Vagina (tissue), 2 donors: ENCODE measurements at regions not wholly inside any gene's neighbourhood (a gene's known extent, or its start where the extent isn't known, plus 50 kb on each side); places are given as distances from the start of the nearest gene placed in this dataset.

Experiments used
- DNase-seq, 2 donors: peaks; one replicate each; pipeline ENCODE4 v3.0.0-alpha.2; 2017; ENCODE audit errors: extremely low spot score in 2 of 2
- H3K27ac ChIP-seq: fragments of 200-600 bp; sonication (generic); one replicate; pipeline ENCODE4 v1.5.1; 2019
- H3K27me3 ChIP-seq: fragments of 200-600 bp; sonication (generic); one replicate; pipeline ENCODE4 v1.5.1; 2019
- H3K36me3 ChIP-seq, 2 donors: fragments of 200-600 bp; sonication (generic); one replicate each; pipeline ENCODE4 v1.5.1; 2017 to 2019
- H3K4me1 ChIP-seq: fragments of 200-600 bp; sonication (generic); one replicate; pipeline ENCODE4 v1.5.1; 2019
- H3K4me3 ChIP-seq, 2 donors: fragments of 200-600 bp; sonication (generic); 1 replicate in 1 of 2; 2 replicates in 1 of 2; pipeline ENCODE4 v1.5.1; 2016 to 2019
- H3K9me3 ChIP-seq: fragments of 200-600 bp; sonication (generic); one replicate; pipeline ENCODE4 v1.5.1; 2019
- POLR2A ChIP-seq, 2 donors: fragments of 450-650 bp; IDR thresholded peaks; one replicate each; pipeline ENCODE4 v1.6.1; 2017; ENCODE audit warnings: antibody characterized with exemption in 2 of 2, mild to moderate bottlenecking in 2 of 2, moderate library complexity in 2 of 2
- POLR2AphosphoS5 ChIP-seq, 2 donors: sonication (generic); formaldehyde crosslinking; IDR thresholded peaks; one replicate each; pipeline ENCODE4 v1.9.0; 2017; ENCODE audit warnings: antibody characterized with exemption in 2 of 2, mild to moderate bottlenecking in 2 of 2, low read depth in 1 of 2; ENCODE audit not compliant: insufficient read depth in 1 of 2
- intact Hi-C: fragments of 100-400 bp; cut with DNase I; formaldehyde crosslinking; loops from one replicate; pipeline ENCODE4 v1.15.1; 2023
- TF ChIP-seq, protein P1 (sequence below), 3 experiments: fragments of 450-650 bp in 2 of 3; fragments of 200-600 bp in 1 of 3; sonication (generic) in 1 of 3; IDR thresholded peaks; one replicate each; pipeline ENCODE4 v1.5.1; 2017 to 2019; ENCODE audit warnings: antibody characterized with exemption in 3 of 3, mild to moderate bottlenecking in 2 of 3, moderate library complexity in 2 of 3

DNA sequence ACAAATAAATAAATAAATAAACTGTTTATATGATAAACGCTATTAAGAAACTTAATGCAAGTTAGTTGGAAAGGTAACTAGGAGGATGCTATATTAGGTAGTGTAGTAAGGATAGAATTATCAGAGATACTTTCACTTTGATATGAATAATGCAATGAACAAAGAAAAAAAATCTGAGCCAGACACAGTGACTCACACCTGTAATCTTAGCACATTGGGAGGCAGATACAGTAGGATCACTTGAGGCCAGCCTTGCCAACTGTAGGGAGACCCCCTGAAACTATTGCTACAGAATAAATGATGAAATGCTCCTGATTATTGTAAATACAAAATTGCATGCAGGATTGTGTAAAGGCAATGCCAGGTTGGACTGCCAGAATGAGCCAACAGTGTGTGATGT lies 109.2 kb downstream of the ANXA2R start:
- Histone ChIP-seq H3K4me3 (no peak overlapping the region), H3K27ac (no peak overlapping the region), H3K4me1 (no peaks in the 10 kb centered on the region), H3K27me3 (no peaks in the 10 kb centered on the region), H3K9me3 (no peaks in the 10 kb centered on the region), H3K36me3 (no peaks in the 10 kb centered on the region)
- no peak for DNase-seq
- intact Hi-C loops = no loop called here
- TF ChIP-seq POLR2A (IDR thresholded peaks at IDR 0.05) (no peak), POLR2AphosphoS5 (IDR thresholded peaks at IDR 0.05; ENCODE audit: insufficient read depth in 1 of 2, low read depth in 1 of 2) (no peak)
- TF ChIP-seq, protein P1, sequence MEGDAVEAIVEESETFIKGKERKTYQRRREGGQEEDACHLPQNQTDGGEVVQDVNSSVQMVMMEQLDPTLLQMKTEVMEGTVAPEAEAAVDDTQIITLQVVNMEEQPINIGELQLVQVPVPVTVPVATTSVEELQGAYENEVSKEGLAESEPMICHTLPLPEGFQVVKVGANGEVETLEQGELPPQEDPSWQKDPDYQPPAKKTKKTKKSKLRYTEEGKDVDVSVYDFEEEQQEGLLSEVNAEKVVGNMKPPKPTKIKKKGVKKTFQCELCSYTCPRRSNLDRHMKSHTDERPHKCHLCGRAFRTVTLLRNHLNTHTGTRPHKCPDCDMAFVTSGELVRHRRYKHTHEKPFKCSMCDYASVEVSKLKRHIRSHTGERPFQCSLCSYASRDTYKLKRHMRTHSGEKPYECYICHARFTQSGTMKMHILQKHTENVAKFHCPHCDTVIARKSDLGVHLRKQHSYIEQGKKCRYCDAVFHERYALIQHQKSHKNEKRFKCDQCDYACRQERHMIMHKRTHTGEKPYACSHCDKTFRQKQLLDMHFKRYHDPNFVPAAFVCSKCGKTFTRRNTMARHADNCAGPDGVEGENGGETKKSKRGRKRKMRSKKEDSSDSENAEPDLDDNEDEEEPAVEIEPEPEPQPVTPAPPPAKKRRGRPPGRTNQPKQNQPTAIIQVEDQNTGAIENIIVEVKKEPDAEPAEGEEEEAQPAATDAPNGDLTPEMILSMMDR (IDR thresholded peaks at IDR 0.05) = no peak

- intact Hi-C loops = no loop called here
- H3K27ac ChIP-seq = no peak overlapping the region
Measured at GRCh38 chr5:42929871-42930270, 110.2 kb downstream of the ANXA2R start.

GRCh38 chr5:42927730-42928129 lies 112.4 kb downstream of the ANXA2R start:
- no peaks in the 10 kb centered on the region for H3K9me3 ChIP-seq
- H3K27ac ChIP-seq = no peak overlapping the region
- intact Hi-C loops = no loop called here
- no peak for DNase-seq
- TF ChIP-seq POLR2A (IDR thresholded peaks at IDR 0.05) (no peak), POLR2AphosphoS5 (IDR thresholded peaks at IDR 0.05; ENCODE audit: insufficient read depth in 1 of 2, low read depth in 1 of 2) (no peak)
- TF ChIP-seq, protein P1 (IDR thresholded peaks at IDR 0.05) = no peak
- H3K27me3 ChIP-seq = no peaks in the 10 kb centered on the region
- H3K4me3 ChIP-seq = no peak overlapping the region
- H3K4me1 ChIP-seq = no peaks in the 10 kb centered on the region
- no peaks in the 10 kb centered on the region for H3K36me3 ChIP-seq

More at GRCh38 chr5:42929871-42930270, 110.2 kb downstream of the ANXA2R start:
- TF ChIP-seq POLR2A (IDR thresholded peaks at IDR 0.05) = no peak
- TF ChIP-seq POLR2AphosphoS5 (IDR thresholded peaks at IDR 0.05; ENCODE audit: insufficient read depth in 1 of 2, low read depth in 1 of 2) = no peak
- TF ChIP-seq, protein P1 (IDR thresholded peaks at IDR 0.05) = no peak
- Histone ChIP-seq H3K4me3 (no peak overlapping the region), H3K9me3 (no peaks in the 10 kb centered on the region), H3K4me1 (no peaks in the 10 kb centered on the region), H3K36me3 (no peaks in the 10 kb centered on the region), H3K27me3 (no peaks in the 10 kb centered on the region)
- DNase-seq = no peak

- Histone ChIP-seq H3K4me1 (no peaks in the 10 kb centered on the region), H3K27me3 (no peaks in the 10 kb centered on the region), H3K9me3 (no peaks in the 10 kb centered on the region), H3K27ac (no peak overlapping the region), H3K4me3 (no peak overlapping the region), H3K36me3 (no peaks in the 10 kb centered on the region)
- intact Hi-C loops = no loop called here
- no peak for DNase-seq
- TF ChIP-seq POLR2AphosphoS5 (IDR thresholded peaks at IDR 0.05; ENCODE audit: insufficient read depth in 1 of 2, low read depth in 1 of 2) = no peak
- no peak for TF ChIP-seq POLR2A (IDR thresholded peaks at IDR 0.05)
- TF ChIP-seq, protein P1 (IDR thresholded peaks at IDR 0.05) = no peak
Measured at GRCh38 chr5:42924686-42925085, 113.0 kb upstream of the SELENOP start.

- DNase-seq = no peak
- no peaks in the 10 kb centered on the region for H3K27me3 ChIP-seq
- no peak overlapping the region for H3K27ac ChIP-seq
- no peaks in the 10 kb centered on the region for H3K36me3 ChIP-seq
- no peaks in the 10 kb centered on the region for H3K4me1 ChIP-seq
- TF ChIP-seq POLR2AphosphoS5 (IDR thresholded peaks at IDR 0.05; ENCODE audit: insufficient read depth in 1 of 2, low read depth in 1 of 2) (no peak), POLR2A (IDR thresholded peaks at IDR 0.05) (no peak)
- TF ChIP-seq, protein P1 (IDR thresholded peaks at IDR 0.05) = no peak
- intact Hi-C loops = no loop called here
- no peak overlapping the region for H3K4me3 ChIP-seq
- H3K9me3 ChIP-seq = no peaks in the 10 kb centered on the region
Measured at GRCh38 chr5:42924226-42924625, 112.5 kb upstream of the SELENOP start.
